Mucosa of rectum (tissue), 2 donors: ENCODE measurements at regions not wholly inside any gene's neighbourhood (a gene's known extent, or its start where the extent isn't known, plus 50 kb on each side); places are given as distances from the start of the nearest gene placed in this dataset.

Experiments
- H3K27ac ChIP-seq, 2 donors: one replicate each; pipeline ENCODE4 v1.7.0; 2013; ENCODE audit warnings: inconsistent platforms in 2 of 2, low read depth in 2 of 2, low read length in 2 of 2
- H3K27me3 ChIP-seq, 2 donors: one replicate each; pipeline ENCODE4 v1.7.0; 2013; ENCODE audit warnings: low read length in 2 of 2; ENCODE audit not compliant: control insufficient read depth in 2 of 2, insufficient read depth in 2 of 2
- H3K36me3 ChIP-seq, 2 donors: one replicate each; pipeline ENCODE4 v1.7.0; 2013; ENCODE audit warnings: low read length in 2 of 2; ENCODE audit not compliant: control insufficient read depth in 2 of 2, insufficient read depth in 2 of 2
- H3K4me1 ChIP-seq, 2 donors: one replicate each; pipeline ENCODE4 v1.7.0; 2013; ENCODE audit warnings: low read length in 2 of 2, mild to moderate bottlenecking in 1 of 2; ENCODE audit not compliant: control insufficient read depth in 2 of 2, insufficient read depth in 2 of 2
- H3K4me3 ChIP-seq, 2 donors: one replicate each; pipeline ENCODE4 v1.7.0; 2013; ENCODE audit warnings: low read length in 2 of 2
- H3K9ac ChIP-seq, 2 donors: one replicate each; pipeline ENCODE4 v1.7.0; 2013; ENCODE audit warnings: low read length in 2 of 2, low read depth in 1 of 2, mild to moderate bottlenecking in 1 of 2
- H3K9me3 ChIP-seq, 2 donors: one replicate each; pipeline ENCODE4 v1.7.0; 2013; ENCODE audit warnings: low read length in 2 of 2; ENCODE audit not compliant: control insufficient read depth in 2 of 2
- donor health status: healthy.
- donor health status: Normal muscosa, but diverticular disease.

DNA sequence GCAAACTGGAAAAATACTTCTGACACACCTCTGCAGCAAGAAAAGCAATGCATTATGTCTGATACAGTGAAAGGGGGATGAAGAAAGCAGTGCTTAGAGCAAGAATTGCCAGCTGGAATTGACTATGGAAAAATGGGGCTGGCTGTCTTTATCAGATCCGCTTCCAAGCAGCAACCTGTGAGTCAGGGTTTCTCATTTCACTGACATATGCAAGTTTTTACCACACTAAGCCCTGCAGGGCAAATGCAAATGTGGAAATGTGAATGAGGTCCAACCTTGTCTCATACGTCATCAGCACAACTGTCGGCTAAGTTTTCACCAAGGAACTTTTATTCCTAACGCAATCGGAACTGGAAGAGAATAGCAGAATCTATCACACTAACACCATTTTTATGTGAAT lies 172.5 kb upstream of the GADL1 start:
- H3K4me1 ChIP-seq = no peaks in the 10 kb centered on the region
- no peak overlapping the region for H3K4me3 ChIP-seq
- no peak overlapping the region for H3K9ac ChIP-seq
- H3K27me3 ChIP-seq = no peaks in the 10 kb centered on the region
- H3K36me3 ChIP-seq = no peaks in the 10 kb centered on the region
- H3K9me3 ChIP-seq = no peaks in the 10 kb centered on the region
- H3K27ac ChIP-seq = no peak overlapping the region

DNA sequence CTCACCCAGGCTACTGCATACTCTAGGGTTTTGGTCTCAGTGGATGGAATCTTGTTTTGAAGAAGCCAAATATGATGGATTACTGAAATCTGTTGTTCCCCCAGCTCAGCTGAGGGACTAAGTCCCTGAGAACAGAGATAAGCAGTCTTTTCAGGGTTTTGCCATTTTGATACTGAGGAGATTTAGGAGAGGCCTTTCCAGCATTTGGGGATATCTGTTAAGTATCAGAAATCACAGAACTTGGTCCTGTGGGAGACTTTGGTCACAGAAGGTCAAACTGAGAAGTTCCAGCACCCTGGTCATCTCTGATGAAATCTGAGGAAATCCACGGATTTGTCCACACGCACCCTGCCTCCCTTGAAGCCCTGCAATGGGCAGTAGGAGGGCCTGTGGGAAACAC lies 181.0 kb upstream of the GADL1 start:
- Histone ChIP-seq H3K4me1 (no peaks in the 10 kb centered on the region), H3K4me3 (no peak overlapping the region), H3K36me3 (no peaks in the 10 kb centered on the region), H3K27ac (no peak overlapping the region), H3K9ac (no peak overlapping the region), H3K9me3 (no peaks in the 10 kb centered on the region), H3K27me3 (no peaks in the 10 kb centered on the region)

DNA sequence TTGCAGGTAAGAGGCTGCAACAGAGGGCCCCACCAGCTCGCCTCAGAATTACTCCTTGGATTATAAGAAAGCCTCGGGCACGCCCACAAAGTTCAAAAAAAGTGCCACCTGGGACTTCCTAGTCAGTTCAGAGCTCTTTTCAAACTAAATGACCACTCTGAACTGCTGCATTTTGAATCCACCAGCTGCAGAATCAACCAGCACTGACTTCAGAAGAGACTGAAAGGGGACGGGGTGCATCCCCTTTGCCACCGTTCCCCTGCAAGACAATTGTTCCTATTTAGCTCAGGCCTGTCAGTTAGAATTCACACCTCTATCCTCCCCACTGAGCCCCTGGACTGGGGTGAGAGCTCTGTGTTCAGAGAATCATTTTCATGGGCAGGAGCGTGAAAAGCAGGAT lies 181.4 kb upstream of the GADL1 start:
- H3K9ac ChIP-seq = no peak overlapping the region
- H3K36me3 ChIP-seq = no peaks in the 10 kb centered on the region
- no peaks in the 10 kb centered on the region for H3K9me3 ChIP-seq
- no peaks in the 10 kb centered on the region for H3K4me1 ChIP-seq
- no peak overlapping the region for H3K4me3 ChIP-seq
- no peak overlapping the region for H3K27ac ChIP-seq
- no peaks in the 10 kb centered on the region for H3K27me3 ChIP-seq

DNA sequence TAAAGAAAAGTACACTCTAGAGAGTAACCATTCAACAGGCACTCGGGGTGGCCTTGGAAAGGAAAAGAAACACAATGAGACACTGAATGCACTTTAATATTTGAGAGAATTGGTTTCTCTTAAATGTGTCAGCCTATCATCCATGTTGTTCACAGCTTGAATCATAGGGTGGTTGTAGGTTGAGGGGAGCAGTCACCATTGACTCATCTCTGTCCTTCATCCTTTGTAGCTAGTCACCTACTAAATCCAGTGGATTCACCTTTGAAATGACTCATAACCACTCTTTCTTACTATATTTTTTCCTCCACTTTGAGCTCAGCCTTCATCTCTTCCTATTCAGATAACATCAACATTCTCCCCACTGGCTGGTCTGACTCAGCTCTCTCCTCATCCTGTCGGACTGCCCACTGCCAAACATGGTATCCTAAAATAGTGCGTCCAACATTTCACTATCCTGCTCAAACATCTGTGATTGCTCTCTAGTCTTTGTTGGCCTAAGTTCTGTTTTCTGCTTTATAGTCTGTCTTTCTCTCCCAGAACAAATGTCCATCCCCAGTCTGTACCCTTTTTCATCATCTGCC lies 182.7 kb upstream of the GADL1 start:
- H3K4me1 ChIP-seq = no peaks in the 10 kb centered on the region
- no peak overlapping the region for H3K27ac ChIP-seq
- no peaks in the 10 kb centered on the region for H3K27me3 ChIP-seq
- no peaks in the 10 kb centered on the region for H3K36me3 ChIP-seq
- H3K4me3 ChIP-seq = no peak overlapping the region
- no peak overlapping the region for H3K9ac ChIP-seq
- no peaks in the 10 kb centered on the region for H3K9me3 ChIP-seq

DNA sequence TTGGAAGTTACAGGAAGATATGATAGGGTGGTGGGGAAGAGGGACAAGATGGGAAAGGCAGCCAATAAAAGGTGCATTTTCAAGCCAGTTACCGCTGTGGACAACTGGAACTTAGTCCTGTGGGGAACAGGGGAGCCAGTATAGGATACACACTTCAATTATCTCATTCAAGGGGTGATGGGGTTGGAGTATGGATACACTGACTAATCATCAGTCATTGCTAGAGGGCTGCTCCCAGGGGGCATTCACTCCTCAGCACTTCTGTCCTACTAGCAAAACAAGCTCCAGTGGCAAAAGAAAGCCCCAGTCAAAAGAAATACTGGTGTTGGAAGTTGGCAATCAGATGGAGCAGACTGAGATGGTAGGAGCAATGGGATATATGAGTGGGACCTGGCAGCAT lies 183.4 kb upstream of the GADL1 start:
- no peaks in the 10 kb centered on the region for H3K27me3 ChIP-seq
- no peak overlapping the region for H3K27ac ChIP-seq
- H3K9me3 ChIP-seq = no peaks in the 10 kb centered on the region
- no peak overlapping the region for H3K4me3 ChIP-seq
- H3K36me3 ChIP-seq = no peaks in the 10 kb centered on the region
- H3K4me1 ChIP-seq = no peaks in the 10 kb centered on the region
- H3K9ac ChIP-seq = no peak overlapping the region

DNA sequence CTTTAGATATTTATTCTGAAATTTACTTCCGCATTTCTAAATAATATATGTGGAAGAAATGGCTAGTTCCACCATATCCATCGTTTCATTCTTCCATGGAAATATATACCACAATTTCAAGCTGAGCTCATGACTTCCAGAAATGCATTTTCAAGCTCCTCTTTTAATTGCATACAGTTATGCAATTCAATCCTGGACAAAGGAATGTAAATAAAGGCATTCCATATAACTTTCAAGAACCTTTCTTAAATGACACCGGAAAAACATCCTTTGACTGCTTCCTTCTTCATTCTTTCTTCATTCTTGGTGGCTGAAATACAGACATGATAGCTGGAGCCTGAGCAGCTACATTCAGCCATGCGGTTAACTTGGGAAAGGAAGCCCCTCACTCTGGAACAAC lies 185.2 kb upstream of the GADL1 start:
- no peak overlapping the region for H3K9ac ChIP-seq
- H3K27me3 ChIP-seq = no peaks in the 10 kb centered on the region
- no peak overlapping the region for H3K27ac ChIP-seq
- no peak overlapping the region for H3K4me3 ChIP-seq
- H3K36me3 ChIP-seq = no peaks in the 10 kb centered on the region
- H3K4me1 ChIP-seq = no peaks in the 10 kb centered on the region
- no peaks in the 10 kb centered on the region for H3K9me3 ChIP-seq

DNA sequence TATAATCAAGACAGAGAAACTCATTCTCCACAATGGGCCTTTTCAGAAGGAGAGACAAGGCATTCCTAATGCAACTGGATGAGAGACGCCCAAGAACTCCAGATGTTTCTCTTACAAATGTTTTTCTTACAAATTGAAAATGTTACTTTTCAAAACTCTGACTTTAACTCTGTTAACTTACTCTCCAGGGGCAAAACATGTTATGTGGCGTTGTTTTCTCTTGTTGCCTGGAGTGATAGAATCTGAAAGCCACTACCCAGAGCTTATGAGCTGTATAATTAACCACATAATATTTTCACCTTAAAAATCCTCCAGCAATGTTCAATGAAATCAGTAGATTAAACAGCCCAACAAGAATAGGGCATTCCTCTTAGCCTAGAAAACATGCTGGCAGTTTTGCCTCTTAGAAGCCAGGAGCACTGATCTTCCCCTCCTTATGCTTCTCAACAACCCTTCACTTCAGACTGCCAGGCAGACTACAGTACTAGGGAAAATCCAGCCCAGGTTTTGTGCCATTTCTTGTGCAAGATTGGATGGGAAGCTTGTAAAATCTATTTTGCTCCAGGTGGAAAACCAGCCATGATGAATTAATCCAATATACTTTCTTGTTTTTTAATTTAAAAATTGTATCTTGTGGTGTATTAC lies 186.7 kb upstream of the GADL1 start:
- no peak overlapping the region for H3K27ac ChIP-seq
- no peaks in the 10 kb centered on the region for H3K27me3 ChIP-seq
- H3K9me3 ChIP-seq = no peaks in the 10 kb centered on the region
- no peak overlapping the region for H3K4me3 ChIP-seq
- H3K4me1 ChIP-seq = no peaks in the 10 kb centered on the region
- H3K9ac ChIP-seq = no peak overlapping the region
- no peaks in the 10 kb centered on the region for H3K36me3 ChIP-seq

DNA sequence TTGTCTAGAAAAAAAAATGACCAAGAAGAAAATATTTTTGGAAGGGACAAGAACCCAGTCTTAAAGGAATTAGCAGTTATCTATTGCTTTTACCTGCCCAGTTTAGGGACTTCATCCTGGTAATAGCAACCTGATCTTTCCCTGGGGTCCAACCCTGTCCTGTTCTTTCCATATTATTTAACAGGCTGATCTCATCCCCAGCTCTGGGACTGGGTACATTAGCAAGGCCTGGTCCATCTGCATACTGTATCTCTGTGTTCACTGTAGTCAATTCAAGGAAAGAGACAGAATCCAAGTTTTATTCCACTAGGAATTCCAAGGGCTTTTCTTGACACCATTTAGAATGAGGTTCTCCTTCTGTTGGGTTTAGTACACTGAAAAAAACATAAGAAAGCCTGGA lies 191.7 kb upstream of the GADL1 start:
- Histone ChIP-seq H3K4me1 (no peaks in the 10 kb centered on the region), H3K9ac (no peak overlapping the region), H3K9me3 (no peaks in the 10 kb centered on the region), H3K4me3 (no peak overlapping the region), H3K27ac (no peak overlapping the region), H3K36me3 (no peaks in the 10 kb centered on the region), H3K27me3 (no peaks in the 10 kb centered on the region)

DNA sequence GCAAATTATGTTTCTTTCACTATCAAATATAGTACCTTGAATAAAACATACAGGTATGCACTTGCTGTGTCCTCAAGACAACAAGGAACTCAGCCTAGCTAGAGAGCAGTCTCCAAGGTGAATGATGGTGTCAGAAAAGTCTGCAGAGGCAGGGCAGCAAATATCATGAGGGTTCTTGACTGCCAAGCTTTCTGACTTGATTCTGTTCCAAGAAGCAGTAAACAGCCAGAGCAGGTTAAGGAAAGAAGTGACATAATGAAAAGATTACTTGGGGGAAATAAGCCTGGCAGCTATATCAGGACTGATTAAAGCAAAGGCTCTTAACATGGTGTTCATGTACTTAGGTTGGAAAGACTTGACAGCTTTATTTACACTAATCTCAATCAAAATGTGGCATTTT lies 192.2 kb upstream of the GADL1 start:
- Histone ChIP-seq H3K36me3 (no peaks in the 10 kb centered on the region), H3K9ac (no peak overlapping the region), H3K27me3 (no peaks in the 10 kb centered on the region), H3K4me1 (no peaks in the 10 kb centered on the region), H3K27ac (no peak overlapping the region), H3K4me3 (no peak overlapping the region), H3K9me3 (no peaks in the 10 kb centered on the region)

DNA sequence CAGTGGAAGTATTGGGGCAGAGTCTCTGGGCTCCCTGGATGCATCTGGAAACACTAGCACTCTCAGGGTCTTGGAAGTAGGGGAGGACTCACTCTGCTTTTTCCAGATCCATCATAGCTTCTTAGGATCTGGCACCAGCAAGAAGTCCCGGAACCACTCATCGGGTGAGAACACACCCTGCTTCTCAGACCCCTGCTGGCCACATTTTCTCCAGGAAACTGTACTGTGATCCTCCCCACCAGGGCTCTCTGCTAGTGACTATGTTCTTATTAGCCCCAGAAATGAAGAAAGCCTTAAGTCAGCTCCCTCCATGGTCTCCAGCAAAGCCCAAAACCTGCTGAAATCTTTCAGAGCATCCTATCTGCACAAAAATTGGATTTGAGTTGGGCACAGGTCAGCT lies 197.3 kb upstream of the GADL1 start:
- Histone ChIP-seq H3K27me3 (no peaks in the 10 kb centered on the region), H3K9ac (no peak overlapping the region), H3K4me1 (no peaks in the 10 kb centered on the region), H3K4me3 (no peak overlapping the region), H3K36me3 (no peaks in the 10 kb centered on the region), H3K27ac (no peak overlapping the region), H3K9me3 (no peaks in the 10 kb centered on the region)
